ENCODE measurements at regions not wholly inside any gene's neighbourhood (a gene's known extent, or its start where the extent isn't known, plus 50 kb on each side); places are given as distances from the start of the nearest gene placed in this dataset.

DNA sequence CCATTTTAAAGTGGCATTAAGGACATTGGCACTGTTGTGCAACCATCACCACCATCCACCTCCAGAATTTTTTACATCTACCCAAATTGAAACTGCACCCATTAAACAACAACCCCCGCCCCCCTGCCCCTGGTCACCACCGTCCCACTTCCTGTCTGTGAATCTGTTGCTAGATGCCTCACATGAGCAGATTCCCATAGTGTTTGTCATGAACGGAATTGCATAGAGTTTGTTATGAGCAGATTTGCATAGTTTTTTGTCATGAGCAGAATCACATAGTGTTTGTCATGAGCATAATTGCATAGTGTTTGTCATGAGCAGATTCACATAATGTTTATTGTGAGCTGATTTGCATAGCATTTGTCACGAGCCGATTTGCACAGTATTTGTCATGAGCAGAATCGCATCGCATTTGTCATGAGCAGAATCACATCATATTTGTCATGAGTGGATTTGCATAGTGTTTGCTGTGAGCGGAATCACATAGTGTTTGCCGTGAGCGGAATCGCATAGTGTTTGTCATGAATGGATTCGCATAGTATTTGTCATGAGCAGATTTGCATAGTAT is 54.0 kb upstream of the GTF3A start:
- DNase-seq: no peak

DNA sequence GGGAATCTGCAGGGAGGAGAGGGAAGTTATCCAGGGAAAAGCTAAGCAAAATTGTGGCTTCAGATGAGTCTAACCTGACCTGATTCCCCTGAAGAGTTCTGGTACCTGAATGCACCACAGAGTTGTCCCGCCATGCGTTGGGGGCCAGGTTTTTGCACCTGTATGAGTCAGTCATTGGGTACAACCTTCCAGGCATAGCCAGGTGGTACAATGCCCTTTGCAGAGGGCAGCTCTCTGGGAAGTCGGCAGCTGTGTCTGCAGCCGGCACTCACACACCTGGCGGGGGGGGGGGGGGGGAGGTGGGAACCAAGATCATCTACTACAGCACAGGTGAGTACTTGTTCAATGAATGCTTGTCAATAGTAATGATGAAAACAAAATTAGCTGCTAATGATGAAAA is 52.5 kb upstream of the GTF3A start:
- DNase-seq: no peak

DNA sequence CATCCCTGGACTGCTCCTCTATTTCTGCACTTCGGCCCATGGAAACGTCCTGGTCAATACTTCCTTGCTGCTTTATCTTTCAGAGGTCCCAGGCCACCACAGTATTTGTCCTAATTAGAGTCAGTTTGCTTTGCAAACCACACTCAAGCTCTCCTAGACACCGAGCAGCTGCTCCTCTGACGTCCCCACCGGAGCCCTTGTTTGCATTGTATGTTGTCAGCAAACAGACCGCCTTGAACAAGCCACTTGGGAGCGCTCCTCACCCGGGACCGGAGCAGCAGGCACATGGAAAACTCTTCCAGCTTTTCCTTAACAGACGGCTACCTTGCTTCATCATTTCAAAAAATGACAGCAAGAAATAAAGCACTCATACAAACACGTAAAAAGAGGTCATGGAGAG is 51.5 kb upstream of the GTF3A start:
- DNase-seq: no peak

- DNase-seq: no peak
Measured at GRCh38 chr13:27374126-27374613, 50.2 kb upstream of the GTF3A start.
